CD8-positive, alpha-beta memory T cell (primary cell): ENCODE measurements at regions not wholly inside any gene's neighbourhood (a gene's known extent, or its start where the extent isn't known, plus 50 kb on each side); places are given as distances from the start of the nearest gene placed in this dataset.
"Not testable (repeated sequence)": the region's sequence is repeated elsewhere in the genome, so short reads cannot be mapped to it uniquely, and the experiment has no call there.

Experiments
- CTCF ChIA-PET: fragments of 350-600 bp; sonication (Branson Sonifier 250); formaldehyde crosslinking; loops from one replicate; lab custom pipeline; 2021; ENCODE audit warnings: antibody characterized with exemption; lab: Charles Lee
- POLR2A ChIA-PET: fragments of 350-600 bp; sonication (Branson Sonifier 250); formaldehyde crosslinking; loops from one replicate; lab custom pipeline; 2021; ENCODE audit warnings: antibody characterized with exemption; lab: Charles Lee
- DNase-seq, 5 donors: peaks; one replicate each; pipeline versions ENCODE4 v3.0.0 to v3.0.0-alpha.2; 2020 to 2022; ENCODE audit warnings: mixed read lengths in 1 of 5
- H3K27ac ChIP-seq: one replicate; pipeline ENCODE4 v1.7.0; 2013; ENCODE audit warnings: low read depth, mild to moderate bottlenecking, low read length, moderate library complexity
- H3K27me3 ChIP-seq: 2 replicates; pipeline ENCODE4 v1.7.0; 2013; ENCODE audit warnings: low read length, mild to moderate bottlenecking; ENCODE audit not compliant: insufficient read depth, poor library complexity, severe bottlenecking
- H3K36me3 ChIP-seq: 2 replicates; pipeline ENCODE4 v1.7.0; 2013; ENCODE audit warnings: mild to moderate bottlenecking, low read length, moderate library complexity; ENCODE audit not compliant: insufficient read depth
- H3K4me1 ChIP-seq: 2 replicates; pipeline ENCODE4 v1.7.0; 2013; ENCODE audit warnings: mild to moderate bottlenecking, low read length, moderate library complexity; ENCODE audit not compliant: insufficient read depth
- H3K4me3 ChIP-seq: 2 replicates; pipeline ENCODE4 v1.7.0; 2013; ENCODE audit warnings: mild to moderate bottlenecking, low read length
- H3K9me3 ChIP-seq: 2 replicates; pipeline ENCODE4 v1.7.0; 2013; ENCODE audit warnings: mild to moderate bottlenecking, low read length
- H3K27ac Mint-ChIP-seq, 8 donors: one replicate each; pipeline ENCODE4 v1.8.0; 2020 to 2021; ENCODE audit warnings: mixed read lengths in 8 of 8, mild to moderate bottlenecking in 6 of 8, inconsistent platforms in 3 of 8, moderate library complexity in 3 of 8
- H3K27me3 Mint-ChIP-seq, 2 donors: one replicate each; pipeline ENCODE4 v1.8.0; 2020 to 2021; ENCODE audit warnings: mixed read lengths in 2 of 2, mild to moderate bottlenecking in 1 of 2, moderate library complexity in 1 of 2
- H3K36me3 Mint-ChIP-seq, 3 donors: one replicate each; pipeline ENCODE4 v1.8.0; 2020 to 2021; ENCODE audit warnings: mixed read lengths in 3 of 3, inconsistent platforms in 1 of 3, mild to moderate bottlenecking in 1 of 3
- H3K4me1 Mint-ChIP-seq, 3 donors: one replicate each; pipeline ENCODE4 v1.8.0; 2020 to 2021; ENCODE audit warnings: mixed read lengths in 3 of 3, inconsistent platforms in 1 of 3, mild to moderate bottlenecking in 1 of 3
- H3K4me3 Mint-ChIP-seq, 7 donors: one replicate each; pipeline ENCODE4 v1.8.0; 2020 to 2021; ENCODE audit warnings: mixed read lengths in 7 of 7, mild to moderate bottlenecking in 6 of 7, moderate library complexity in 4 of 7, inconsistent platforms in 2 of 7
- H3K9me3 Mint-ChIP-seq, 5 donors: one replicate each; pipeline ENCODE4 v1.8.0; 2020 to 2022; ENCODE audit warnings: mixed read lengths in 5 of 5, mild to moderate bottlenecking in 3 of 5, moderate library complexity in 2 of 5, inconsistent platforms in 1 of 5

- H3K9me3 ChIP-seq, CTCF ChIA-PET, H3K27ac ChIP-seq, H3K4me1 Mint-ChIP-seq, H3K4me3 Mint-ChIP-seq, POLR2A ChIA-PET, H3K27me3 ChIP-seq, H3K36me3 ChIP-seq, H3K27me3 Mint-ChIP-seq, H3K4me3 ChIP-seq, H3K36me3 Mint-ChIP-seq, H3K9me3 Mint-ChIP-seq, H3K4me1 ChIP-seq: not testable (repeated sequence)
- peak overlapping the region in 2 of 8 donors; percentile 5 to 52 for H3K27ac Mint-ChIP-seq
- peak in 2 of 5 donors; percentile 18 to 21 for DNase-seq
Observed at GRCh38 chr6:21877037-21877436, 283.5 kb downstream of the SOX4 start.

GRCh38 chr6:21880249-21880648 is 286.7 kb downstream of the SOX4 start:
- CTCF ChIA-PET, POLR2A ChIA-PET, H3K27me3 ChIP-seq, H3K4me1 Mint-ChIP-seq, H3K27ac Mint-ChIP-seq, H3K4me3 ChIP-seq, H3K27me3 Mint-ChIP-seq, H3K9me3 Mint-ChIP-seq, H3K36me3 Mint-ChIP-seq, H3K4me1 ChIP-seq, H3K9me3 ChIP-seq, H3K4me3 Mint-ChIP-seq, H3K36me3 ChIP-seq, H3K27ac ChIP-seq, DNase-seq: not testable (repeated sequence)

DNA sequence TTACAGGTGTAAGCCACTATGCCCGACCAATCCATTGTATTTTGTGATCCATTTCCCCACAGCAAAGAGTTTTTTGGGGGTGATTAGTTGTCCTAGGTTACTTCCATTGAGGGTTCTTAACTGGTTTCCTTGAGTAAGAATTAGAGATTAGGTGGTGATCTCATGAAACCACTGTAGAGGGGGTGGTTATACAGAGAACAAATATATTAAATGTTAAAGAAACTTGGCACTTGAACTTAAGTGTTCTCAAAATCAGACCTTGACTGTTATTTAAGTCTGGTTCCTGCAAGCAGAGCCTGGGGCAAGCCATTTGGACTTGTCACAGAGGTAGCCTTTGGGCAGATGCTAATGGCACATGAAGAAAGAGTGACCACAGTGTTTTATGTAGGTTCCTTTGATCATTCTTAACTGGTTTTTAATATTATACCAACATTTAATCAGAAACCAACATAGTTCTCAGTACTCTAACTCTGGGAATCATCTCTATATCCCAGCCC is 288.5 kb downstream of the SOX4 start:
- H3K27ac Mint-ChIP-seq, result no peak overlapping the region
- no peaks in the 10 kb centered on the region for H3K9me3 ChIP-seq
- POLR2A ChIA-PET, result no interaction called here
- H3K4me3 Mint-ChIP-seq, result no peak overlapping the region
- H3K9me3 Mint-ChIP-seq, result peaks cover 0 to 5% (median 3%) of the 10 kb centered on the region in 5 donors
- H3K27me3 Mint-ChIP-seq, result no peaks in the 10 kb centered on the region
- no peak overlapping the region for H3K4me3 ChIP-seq
- no peaks in the 10 kb centered on the region for H3K36me3 ChIP-seq
- H3K36me3 Mint-ChIP-seq, result no peaks in the 10 kb centered on the region
- no peak for DNase-seq
- no peaks in the 10 kb centered on the region for H3K27me3 ChIP-seq
- H3K4me1 ChIP-seq, result no peaks in the 10 kb centered on the region
- no peak overlapping the region for H3K27ac ChIP-seq
- peaks cover 0 to 3% (median 0%) of the 10 kb centered on the region in 3 donors for H3K4me1 Mint-ChIP-seq
- CTCF ChIA-PET, result no interaction called here

- DNase-seq, result no peak
- H3K9me3 Mint-ChIP-seq, result peaks cover 0 to 5% (median 3%) of the 10 kb centered on the region in 5 donors
- no peaks in the 10 kb centered on the region for H3K36me3 Mint-ChIP-seq
- H3K27ac Mint-ChIP-seq, result no peak overlapping the region
- no peaks in the 10 kb centered on the region for H3K27me3 Mint-ChIP-seq
- no peaks in the 10 kb centered on the region for H3K4me1 ChIP-seq
- H3K27me3 ChIP-seq, result no peaks in the 10 kb centered on the region
- no peaks in the 10 kb centered on the region for H3K4me1 Mint-ChIP-seq
- no peaks in the 10 kb centered on the region for H3K36me3 ChIP-seq
- no peaks in the 10 kb centered on the region for H3K9me3 ChIP-seq
- POLR2A ChIA-PET, result no interaction called here
- H3K4me3 ChIP-seq, result no peak overlapping the region
- no peak overlapping the region for H3K4me3 Mint-ChIP-seq
- H3K27ac ChIP-seq, result no peak overlapping the region
- CTCF ChIA-PET, result no interaction called here
Observed at GRCh38 chr6:21883595-21884328, 290.2 kb downstream of the SOX4 start.

GRCh38 chr6:21885111-21885510 is 291.6 kb downstream of the SOX4 start:
- Mint-ChIP-seq H3K9me3 (peaks cover 0 to 4% (median 2%) of the 10 kb centered on the region in 5 donors), H3K36me3 (no peaks in the 10 kb centered on the region), H3K27me3 (no peaks in the 10 kb centered on the region), H3K27ac (no peak overlapping the region), H3K4me1 (no peaks in the 10 kb centered on the region), H3K4me3 (no peak overlapping the region)
- no peak for DNase-seq
- Histone ChIP-seq H3K36me3 (no peaks in the 10 kb centered on the region), H3K4me3 (no peak overlapping the region), H3K4me1 (no peaks in the 10 kb centered on the region), H3K27ac (no peak overlapping the region), H3K27me3 (no peaks in the 10 kb centered on the region), H3K9me3 (no peaks in the 10 kb centered on the region)
- ChIA-PET CTCF (no interaction called here), POLR2A (no interaction called here)

DNA sequence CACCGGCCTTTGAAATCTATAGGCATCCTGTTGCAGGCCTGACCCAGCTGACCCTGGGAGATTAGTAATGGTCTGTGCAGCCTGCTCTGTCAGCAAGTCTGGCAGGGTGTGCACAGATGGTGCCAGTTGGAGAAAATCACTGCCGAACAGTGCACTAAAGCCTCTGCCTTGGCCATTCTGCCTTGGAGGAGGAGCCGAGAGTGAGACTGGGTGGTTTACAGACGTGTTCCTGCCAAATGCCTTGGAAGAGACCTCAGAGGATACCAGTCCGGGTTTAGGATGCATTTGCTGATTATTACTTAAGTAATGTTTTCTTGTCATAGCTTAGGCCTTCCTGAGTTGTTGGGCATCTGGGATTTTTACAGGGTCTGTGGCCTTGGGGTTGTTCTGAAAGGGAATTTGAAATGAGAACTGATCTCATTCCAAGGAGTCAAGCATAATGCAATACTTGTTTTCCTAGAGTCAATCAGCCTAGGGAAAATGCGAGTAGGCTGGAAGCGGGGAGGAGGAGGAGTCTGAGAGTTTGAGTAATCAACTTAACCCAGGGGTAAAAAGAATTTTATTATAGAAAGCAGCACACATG is 292.1 kb downstream of the SOX4 start:
- no peak for DNase-seq
- ChIA-PET CTCF (no interaction called here), POLR2A (no interaction called here)
- no peaks in the 10 kb centered on the region for H3K4me1 ChIP-seq
- no peaks in the 10 kb centered on the region for H3K36me3 ChIP-seq
- H3K4me3 Mint-ChIP-seq, result no peak overlapping the region
- H3K9me3 ChIP-seq, result no peaks in the 10 kb centered on the region
- H3K27ac ChIP-seq, result no peak overlapping the region
- H3K27me3 Mint-ChIP-seq, result no peaks in the 10 kb centered on the region
- no peak overlapping the region for H3K4me3 ChIP-seq
- no peaks in the 10 kb centered on the region for H3K27me3 ChIP-seq
- no peaks in the 10 kb centered on the region for H3K36me3 Mint-ChIP-seq
- no peaks in the 10 kb centered on the region for H3K4me1 Mint-ChIP-seq
- H3K27ac Mint-ChIP-seq, result no peak overlapping the region
- peaks cover 0 to 4% (median 1%) of the 10 kb centered on the region in 5 donors for H3K9me3 Mint-ChIP-seq

GRCh38 chr6:21886542-21887151 is 293.1 kb downstream of the SOX4 start:
- Histone ChIP-seq H3K27me3 (no peaks in the 10 kb centered on the region), H3K4me1 (no peaks in the 10 kb centered on the region), H3K27ac (no peak overlapping the region), H3K4me3 (no peak overlapping the region), H3K36me3 (no peaks in the 10 kb centered on the region), H3K9me3 (no peaks in the 10 kb centered on the region)
- no peak for DNase-seq
- no peaks in the 10 kb centered on the region for H3K36me3 Mint-ChIP-seq
- CTCF ChIA-PET, result no interaction called here
- H3K27me3 Mint-ChIP-seq, result no peaks in the 10 kb centered on the region
- POLR2A ChIA-PET, result no interaction called here
- H3K4me1 Mint-ChIP-seq, result no peaks in the 10 kb centered on the region
- H3K9me3 Mint-ChIP-seq, result peaks cover 0 to 4% (median 1%) of the 10 kb centered on the region in 5 donors
- no peak overlapping the region for H3K4me3 Mint-ChIP-seq
- H3K27ac Mint-ChIP-seq, result no peak overlapping the region
